MM.1S (cell line): ENCODE measurements at regions not wholly inside any gene's neighbourhood (a gene's known extent, or its start where the extent isn't known, plus 50 kb on each side); places are given as distances from the start of the nearest gene placed in this dataset.

Experiments used
- DNase-seq: peaks from one replicate; pipeline ENCODE4 v3.0.0-alpha.2; 2015
- H2AFZ ChIP-seq: fragments of 300-600 bp; sonication (generic); 2 replicates; pipeline ENCODE4 v1.6.0; 2016; ENCODE audit warnings: antibody characterized with exemption, low read length
- H3F3A ChIP-seq: fragments of 300-600 bp; sonication (generic); 2 replicates; pipeline ENCODE4 v1.6.1; 2016; ENCODE audit warnings: mild to moderate bottlenecking, antibody characterized with exemption, low read length, moderate library complexity, mixed read lengths; ENCODE audit not compliant: insufficient read depth
- H3K27ac ChIP-seq: fragments of 300-600 bp; sonication (generic); 2 replicates; pipeline ENCODE4 v1.5.1; 2016; ENCODE audit warnings: mild to moderate bottlenecking, low read length
- H3K27me3 ChIP-seq: fragments of 300-600 bp; sonication (generic); replicated peaks from 2 replicates; pipeline ENCODE4 v1.6.0; 2016; ENCODE audit warnings: low read length; ENCODE audit not compliant: insufficient read depth
- H3K36me3 ChIP-seq: fragments of 300-600 bp; sonication (generic); replicated peaks from 2 replicates; pipeline ENCODE4 v1.6.1; 2016; ENCODE audit warnings: mild to moderate bottlenecking, low read length, mixed read lengths; ENCODE audit not compliant: insufficient read depth
- H3K4me1 ChIP-seq: fragments of 300-600 bp; sonication (generic); 2 replicates; pipeline ENCODE4 v1.6.1; 2016; ENCODE audit warnings: low read length, mixed read lengths
- H3K4me2 ChIP-seq: fragments of 300-600 bp; sonication (generic); 2 replicates; pipeline ENCODE4 v1.6.0; 2016; ENCODE audit warnings: low read depth, low read length
- H3K4me3 ChIP-seq: fragments of 300-600 bp; sonication (generic); 2 replicates; pipeline ENCODE4 v1.5.1; 2016; ENCODE audit warnings: low read length, mixed read lengths
- H3K79me2 ChIP-seq: fragments of 300-600 bp; sonication (generic); 2 replicates; pipeline ENCODE4 v1.6.1; 2016; ENCODE audit warnings: mixed run types, low read length, mixed read lengths
- H3K9ac ChIP-seq: fragments of 300-600 bp; sonication (generic); 2 replicates; pipeline ENCODE4 v1.6.1; 2016; ENCODE audit warnings: low read length, mixed read lengths
- H3K9me2 ChIP-seq: fragments of 300-600 bp; sonication (generic); replicated peaks from 2 replicates; pipeline ENCODE4 v1.6.1; 2016; ENCODE audit warnings: mild to moderate bottlenecking, low read length, mixed read lengths; ENCODE audit not compliant: insufficient read depth
- H3K9me3 ChIP-seq: fragments of 300-600 bp; sonication (generic); replicated peaks from 2 replicates; pipeline ENCODE4 v1.6.1; 2016; ENCODE audit warnings: mild to moderate bottlenecking, low read length, mixed read lengths; ENCODE audit not compliant: insufficient read depth
- H4K20me1 ChIP-seq: fragments of 300-600 bp; sonication (generic); 2 replicates; pipeline ENCODE4 v1.6.1; 2016; ENCODE audit warnings: mild to moderate bottlenecking, low read length, moderate library complexity, mixed read lengths; ENCODE audit not compliant: insufficient read depth
- CTCF ChIP-seq: fragments of 300-600 bp; sonication (generic); IDR thresholded peaks from 2 replicates; pipeline ENCODE4 v1.5.1; 2016; ENCODE audit warnings: antibody characterized with exemption, low read length, mixed read lengths
- EZH2 ChIP-seq: fragments of 300-600 bp; sonication (generic); optimal IDR thresholded peaks from 2 replicates; pipeline ENCODE3; 2017; ENCODE audit warnings: low read depth, mild to moderate bottlenecking, antibody characterized with exemption, low read length, mixed read lengths
- EZH2phosphoT487 ChIP-seq: fragments of 300-600 bp; sonication (generic); IDR thresholded peaks from 2 replicates; pipeline ENCODE4 v1.6.1; 2018; ENCODE audit warnings: antibody characterized with exemption, low read length

- no peaks in the 10 kb centered on the region for H3K79me2 ChIP-seq
- H3K9ac ChIP-seq: no peak overlapping the region
- no peaks in the 10 kb centered on the region for H4K20me1 ChIP-seq
- H3K9me3 ChIP-seq: no peaks in the 10 kb centered on the region
- H2AFZ ChIP-seq: no peak overlapping the region
- no peak overlapping the region for H3K4me3 ChIP-seq
- H3F3A ChIP-seq: no peaks in the 10 kb centered on the region
- H3K27ac ChIP-seq: no peak overlapping the region
- TF ChIP-seq EZH2 (no peak), EZH2phosphoT487 (no peak), CTCF (no peak)
- no peak for DNase-seq
- no peaks in the 10 kb centered on the region for H3K9me2 ChIP-seq
- no peaks in the 10 kb centered on the region for H3K36me3 ChIP-seq
- no peaks in the 10 kb centered on the region for H3K27me3 ChIP-seq
- no peak overlapping the region for H3K4me2 ChIP-seq
- H3K4me1 ChIP-seq: no peaks in the 10 kb centered on the region
These were observed 267.7 kb upstream of the SLC35B3 start for GRCh38 chr6:8703059-8703458.

GRCh38 chr6:8688821-8689220, 253.5 kb upstream of the SLC35B3 start:
- no peak for TF ChIP-seq CTCF
- no peak for TF ChIP-seq EZH2
- no peak for TF ChIP-seq EZH2phosphoT487
- Histone ChIP-seq H3K9ac (no peak overlapping the region), H3K27ac (no peak overlapping the region), H3K4me3 (no peak overlapping the region), H3K9me3 (no peaks in the 10 kb centered on the region), H3F3A (no peaks in the 10 kb centered on the region), H4K20me1 (no peaks in the 10 kb centered on the region), H3K4me1 (no peaks in the 10 kb centered on the region), H3K79me2 (no peaks in the 10 kb centered on the region), H3K36me3 (no peaks in the 10 kb centered on the region), H3K9me2 (no peaks in the 10 kb centered on the region), H3K4me2 (no peak overlapping the region), H3K27me3 (no peaks in the 10 kb centered on the region), H2AFZ (no peak overlapping the region)
- DNase-seq: no peak

- Histone ChIP-seq H3K27ac (no peak overlapping the region), H3K9me3 (no peaks in the 10 kb centered on the region), H3K27me3 (no peaks in the 10 kb centered on the region), H3K4me2 (no peak overlapping the region), H4K20me1 (no peaks in the 10 kb centered on the region), H3K9ac (no peak overlapping the region), H3K79me2 (no peaks in the 10 kb centered on the region), H3K9me2 (no peaks in the 10 kb centered on the region), H3F3A (no peaks in the 10 kb centered on the region), H3K36me3 (no peaks in the 10 kb centered on the region), H3K4me3 (no peak overlapping the region), H2AFZ (no peak overlapping the region), H3K4me1 (no peaks in the 10 kb centered on the region)
- no peak for TF ChIP-seq EZH2phosphoT487
- no peak for TF ChIP-seq EZH2
- no peak for TF ChIP-seq CTCF
- DNase-seq: no peak
These were observed 250.7 kb upstream of the SLC35B3 start for GRCh38 chr6:8686077-8686476.
